ENCODE measurements at regions not wholly inside any gene's neighbourhood (a gene's known extent, or its start where the extent isn't known, plus 50 kb on each side); places are given as distances from the start of the nearest gene placed in this dataset.
"Not testable (repeated sequence)": the region's sequence is repeated elsewhere in the genome, so short reads cannot be mapped to it uniquely, and the experiment has no call there.

- no peak for DNase-seq
- in situ Hi-C loops (cut with HindIII; ENCODE audit: low pct_ligation_motif_present, low pct_unique_long_range_greater_than_20kb, low sequenced_read_pairs): no loop called here
Observed at GRCh38 chr7:138208864-138209263, 132.6 kb downstream of the AKR1D1 start.

DNA sequence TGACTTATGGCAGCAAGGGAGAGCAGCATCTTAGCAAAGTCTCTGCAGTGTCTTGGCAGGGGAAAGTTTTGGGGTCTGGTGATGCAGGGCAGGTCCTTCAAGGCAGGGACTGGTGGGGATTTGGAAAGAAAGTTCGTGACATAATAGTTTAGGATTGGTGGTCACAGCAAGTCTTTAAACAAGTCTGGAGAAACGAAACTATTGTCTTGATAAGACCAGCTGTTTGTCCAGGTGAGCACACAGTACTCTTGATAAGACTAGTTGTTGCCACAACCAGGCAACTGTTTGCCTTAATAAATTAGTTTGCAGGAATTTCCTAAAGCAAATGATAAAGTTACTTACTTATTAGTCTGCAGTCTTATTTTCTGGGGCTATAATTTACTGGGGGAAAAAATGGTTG, 136.1 kb downstream of the AKR1D1 start:
- in situ Hi-C loops (cut with HindIII; ENCODE audit: low pct_ligation_motif_present, low pct_unique_long_range_greater_than_20kb, low sequenced_read_pairs): no loop called here
- DNase-seq: no peak

- no peak for DNase-seq
- in situ Hi-C loops (cut with HindIII; ENCODE audit: low pct_ligation_motif_present, low pct_unique_long_range_greater_than_20kb, low sequenced_read_pairs): no loop called here
Observed at GRCh38 chr7:138214926-138215325, 138.7 kb downstream of the AKR1D1 start.

GRCh38 chr7:138220321-138220720, 144.1 kb downstream of the AKR1D1 start:
- DNase-seq; in situ Hi-C loops (cut with HindIII; ENCODE audit: low pct_ligation_motif_present, low pct_unique_long_range_greater_than_20kb, low sequenced_read_pairs): not testable (repeated sequence)

DNA sequence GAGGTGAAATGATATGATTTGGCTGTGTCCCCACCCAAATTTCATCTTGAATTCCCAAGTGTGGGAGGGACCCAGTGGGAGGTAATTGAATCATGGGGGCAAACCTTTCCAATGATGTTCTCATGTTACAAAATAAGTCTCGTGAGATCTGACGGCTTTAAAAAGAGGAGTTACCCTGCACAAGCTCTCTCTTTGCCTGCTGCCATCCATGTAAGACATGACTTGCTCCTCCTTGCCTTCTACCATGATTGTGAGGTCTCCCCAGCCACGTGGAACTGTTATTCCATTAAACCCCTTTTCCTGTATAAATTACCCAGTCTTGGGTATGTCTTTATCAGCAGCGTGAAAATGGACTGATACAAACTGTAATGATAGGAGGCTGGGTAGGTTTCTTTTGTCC, 145.1 kb downstream of the AKR1D1 start:
- DNase-seq; in situ Hi-C loops (cut with HindIII; ENCODE audit: low pct_ligation_motif_present, low pct_unique_long_range_greater_than_20kb, low sequenced_read_pairs): not testable (repeated sequence)

GRCh38 chr7:138223402-138223879, 147.2 kb downstream of the AKR1D1 start:
- no peak for DNase-seq
- in situ Hi-C loops (cut with HindIII; ENCODE audit: low pct_ligation_motif_present, low pct_unique_long_range_greater_than_20kb, low sequenced_read_pairs): no loop called here

DNA sequence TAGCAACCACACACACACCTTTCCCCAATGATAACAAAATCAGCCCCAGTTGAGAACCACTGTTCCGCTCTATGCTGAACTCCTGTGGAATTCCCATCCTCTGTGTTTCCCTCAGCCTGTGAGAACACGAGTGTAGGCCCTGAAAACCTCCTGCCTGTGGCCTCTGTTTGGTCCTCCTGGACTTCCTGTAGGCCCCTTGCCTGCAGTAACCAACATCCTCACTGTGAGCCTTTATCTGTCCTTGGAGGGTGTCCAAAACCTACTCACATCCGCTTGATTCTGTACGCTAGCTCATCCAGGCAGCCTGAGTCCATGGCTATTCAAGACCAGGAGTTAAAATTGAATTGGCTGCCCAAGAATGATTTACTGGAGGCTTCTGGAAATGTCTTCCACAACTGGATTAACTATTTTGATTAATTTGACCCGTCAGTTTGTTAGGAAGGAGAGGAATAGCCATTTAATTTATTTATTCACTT, 149.8 kb downstream of the AKR1D1 start:
- DNase-seq: no peak
- in situ Hi-C loops (cut with HindIII; ENCODE audit: low pct_ligation_motif_present, low pct_unique_long_range_greater_than_20kb, low sequenced_read_pairs): no loop called here

DNA sequence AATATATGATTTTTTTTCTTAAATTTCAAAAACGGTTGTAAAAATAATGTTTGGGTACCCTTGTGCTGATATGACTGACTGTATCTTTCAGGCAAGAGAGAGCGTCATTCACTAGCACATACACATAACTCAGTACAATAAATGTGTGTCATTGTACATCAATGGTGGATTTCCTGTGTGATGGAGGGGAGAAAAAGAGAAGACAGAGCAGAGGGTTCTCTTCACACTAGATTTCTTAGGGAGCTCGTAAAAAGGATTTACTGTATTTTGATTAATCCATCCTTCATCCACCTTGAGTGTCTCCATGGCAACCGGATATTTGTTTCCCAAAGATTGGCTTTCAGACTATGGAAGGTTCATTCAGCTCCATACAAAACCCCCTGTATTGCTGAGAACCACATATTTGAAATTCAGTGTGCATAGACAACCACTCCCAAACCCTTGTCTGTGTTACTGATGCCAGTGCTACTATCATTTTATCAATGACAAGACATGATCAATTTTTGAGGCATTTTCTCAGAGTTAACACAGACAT, 150.6 kb downstream of the AKR1D1 start:
- no peak for DNase-seq
- in situ Hi-C loops (cut with HindIII; ENCODE audit: low pct_ligation_motif_present, low pct_unique_long_range_greater_than_20kb, low sequenced_read_pairs): no loop called here

DNA sequence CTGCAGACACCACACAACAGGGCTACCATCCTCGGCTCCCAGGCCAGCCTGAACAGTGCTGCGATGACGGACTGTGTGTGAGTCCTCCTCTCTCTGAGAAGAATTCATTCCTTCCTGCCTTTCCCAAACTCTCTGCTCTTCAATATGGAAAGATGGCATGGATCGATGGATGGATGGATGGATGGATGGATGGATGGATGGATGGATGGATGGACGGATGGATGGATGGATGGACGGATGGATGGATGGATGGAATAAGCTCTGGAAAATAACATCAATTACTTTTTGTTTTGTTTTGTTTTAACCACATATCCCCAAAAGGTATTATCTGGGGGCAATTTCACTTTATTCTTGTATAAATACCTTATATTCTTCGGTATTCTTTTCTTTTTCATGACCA, 151.9 kb downstream of the AKR1D1 start:
- DNase-seq: no peak
- in situ Hi-C loops (cut with HindIII; ENCODE audit: low pct_ligation_motif_present, low pct_unique_long_range_greater_than_20kb, low sequenced_read_pairs): no loop called here

- in situ Hi-C loops (cut with HindIII; ENCODE audit: low pct_ligation_motif_present, low pct_unique_long_range_greater_than_20kb, low sequenced_read_pairs): no loop called here
- DNase-seq: no peak
Observed at GRCh38 chr7:138228769-138229168, 152.5 kb downstream of the AKR1D1 start.

DNA sequence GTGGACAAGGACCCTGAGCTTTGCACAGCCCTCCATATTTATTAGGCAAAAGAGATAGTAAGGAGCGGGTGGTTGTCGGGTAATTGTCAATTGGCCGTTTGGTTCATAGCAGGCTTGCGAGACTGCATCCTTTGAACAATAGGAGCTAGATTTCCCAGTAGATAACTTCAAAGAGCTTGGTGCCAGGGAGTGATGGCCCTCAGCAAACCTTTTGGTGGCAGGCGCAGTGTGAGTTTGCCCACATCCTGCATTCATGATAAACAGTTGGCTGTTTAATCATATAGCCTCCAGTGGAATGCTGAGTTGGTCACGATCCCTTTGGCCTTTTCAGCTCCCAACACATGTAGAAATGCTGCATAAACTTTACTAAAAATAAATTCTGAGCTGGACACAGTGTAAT, 156.9 kb downstream of the AKR1D1 start:
- DNase-seq: no peak
- in situ Hi-C loops (cut with HindIII; ENCODE audit: low pct_ligation_motif_present, low pct_unique_long_range_greater_than_20kb, low sequenced_read_pairs): no loop called here

GRCh38 chr7:138235207-138235606, 158.9 kb downstream of the AKR1D1 start:
- no peak for DNase-seq
- in situ Hi-C loops (cut with HindIII; ENCODE audit: low pct_ligation_motif_present, low pct_unique_long_range_greater_than_20kb, low sequenced_read_pairs): no loop called here

DNA sequence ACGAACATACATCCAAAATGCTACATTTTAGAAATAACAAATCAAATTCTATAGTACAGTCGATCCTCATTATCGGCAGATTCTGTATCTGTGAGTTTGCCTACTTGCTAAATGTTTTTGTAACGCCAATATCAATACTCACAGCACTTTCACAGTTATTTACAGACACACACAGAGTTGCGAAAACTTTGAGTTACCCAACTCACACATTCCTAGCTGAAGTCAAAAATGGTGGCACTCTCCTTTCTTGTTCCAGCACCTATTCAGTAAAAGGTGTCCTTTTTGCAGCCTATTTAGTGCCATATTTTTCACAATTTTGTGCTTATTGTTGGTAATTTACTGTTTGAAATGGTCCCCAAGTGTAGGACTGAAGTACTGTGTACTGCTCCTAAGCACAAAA, 161.7 kb downstream of the AKR1D1 start:
- DNase-seq: no peak
- in situ Hi-C loops (cut with HindIII; ENCODE audit: low pct_ligation_motif_present, low pct_unique_long_range_greater_than_20kb, low sequenced_read_pairs): no loop called here

- DNase-seq: no peak
- in situ Hi-C loops (cut with HindIII; ENCODE audit: low pct_ligation_motif_present, low pct_unique_long_range_greater_than_20kb, low sequenced_read_pairs): no loop called here
Observed at GRCh38 chr7:138238734-138239659, 162.7 kb downstream of the AKR1D1 start.

GRCh38 chr7:138243430-138243829, 167.2 kb downstream of the AKR1D1 start:
- in situ Hi-C loops (cut with HindIII; ENCODE audit: low pct_ligation_motif_present, low pct_unique_long_range_greater_than_20kb, low sequenced_read_pairs): no loop called here
- DNase-seq: no peak

DNA sequence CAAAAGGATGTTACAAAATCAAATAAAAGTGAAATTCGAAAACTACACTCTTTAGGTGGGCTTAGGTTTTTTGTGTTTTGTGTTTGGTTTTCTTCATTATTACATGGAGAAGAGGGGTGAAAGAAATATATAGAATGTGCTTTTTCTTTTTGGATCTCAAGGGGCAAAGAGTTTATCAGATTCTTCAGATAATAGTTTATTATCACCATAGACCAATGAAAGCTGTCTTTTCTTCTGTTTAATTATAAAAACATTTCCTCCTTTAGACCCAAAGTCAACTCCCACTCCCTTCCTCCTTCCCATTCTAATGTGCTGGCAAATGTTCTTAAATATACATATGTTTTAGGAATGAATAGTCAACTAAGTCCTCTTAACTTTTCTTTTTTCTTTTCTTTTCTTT, 167.6 kb downstream of the AKR1D1 start:
- no peak for DNase-seq
- in situ Hi-C loops (cut with HindIII; ENCODE audit: low pct_ligation_motif_present, low pct_unique_long_range_greater_than_20kb, low sequenced_read_pairs): no loop called here

DNA sequence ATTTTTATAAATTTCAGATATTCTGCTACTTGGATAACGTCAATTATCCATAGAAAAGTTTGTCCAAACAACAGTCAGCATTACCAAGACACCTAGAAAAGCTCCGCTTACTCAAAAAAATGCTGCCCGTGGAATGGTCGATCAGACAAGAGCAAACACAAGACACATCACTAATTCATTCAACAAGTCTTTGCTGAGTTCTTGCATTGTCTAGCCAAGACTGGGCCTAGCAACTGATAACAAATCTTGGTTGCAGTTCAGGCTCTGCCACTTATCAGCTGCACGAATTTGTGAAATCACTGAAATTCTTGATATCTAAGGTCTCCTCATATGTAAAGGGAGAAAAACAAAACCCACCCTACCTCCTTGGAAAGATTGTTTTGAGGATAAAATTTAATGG, 168.3 kb downstream of the AKR1D1 start:
- in situ Hi-C loops (cut with HindIII; ENCODE audit: low pct_ligation_motif_present, low pct_unique_long_range_greater_than_20kb, low sequenced_read_pairs): no loop called here
- DNase-seq: no peak

DNA sequence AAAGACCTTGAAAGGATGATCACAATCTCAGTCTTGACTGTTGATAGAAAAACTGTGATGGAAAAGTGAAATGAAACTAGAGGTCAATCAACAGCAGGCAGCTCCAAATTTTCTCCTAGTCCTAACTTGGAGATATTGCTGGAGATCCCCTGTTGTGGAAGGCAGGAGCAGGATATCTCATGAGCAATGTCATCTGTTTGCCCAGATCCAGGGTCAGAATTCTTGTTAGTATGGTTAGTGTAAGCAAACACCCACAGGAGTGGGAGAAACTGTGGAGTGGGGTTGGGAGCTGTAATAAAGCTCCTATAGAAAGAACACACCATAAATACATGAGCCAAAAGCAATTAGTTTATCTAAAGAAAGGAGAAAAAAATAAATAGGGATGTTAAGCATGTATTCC, 169.0 kb downstream of the AKR1D1 start:
- no peak for DNase-seq

DNA sequence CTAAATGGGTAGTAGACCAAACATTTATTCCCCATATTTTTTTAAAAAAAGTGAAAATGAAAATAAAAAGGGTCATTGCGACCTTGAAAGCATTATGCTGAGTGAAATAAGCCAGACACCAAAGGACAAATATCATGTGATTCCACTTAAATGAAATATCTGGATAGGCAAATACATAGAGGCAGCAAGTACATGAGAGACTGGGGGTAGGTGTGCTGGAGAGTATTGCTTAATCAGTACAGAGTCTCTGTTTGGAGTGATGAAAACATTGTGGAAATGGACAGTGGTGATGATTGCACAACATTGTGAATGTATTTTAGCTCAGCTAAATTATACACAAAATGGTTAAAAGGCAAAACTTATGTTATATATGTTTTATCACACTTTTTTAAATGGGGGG, 169.4 kb downstream of the AKR1D1 start:
- in situ Hi-C loops (cut with HindIII; ENCODE audit: low pct_ligation_motif_present, low pct_unique_long_range_greater_than_20kb, low sequenced_read_pairs): no loop called here
- DNase-seq: no peak

More for the DNA sequence above, 169.0 kb downstream of the AKR1D1 start:
- in situ Hi-C loops (cut with HindIII; ENCODE audit: low pct_ligation_motif_present, low pct_unique_long_range_greater_than_20kb, low sequenced_read_pairs): no loop called here

DNA sequence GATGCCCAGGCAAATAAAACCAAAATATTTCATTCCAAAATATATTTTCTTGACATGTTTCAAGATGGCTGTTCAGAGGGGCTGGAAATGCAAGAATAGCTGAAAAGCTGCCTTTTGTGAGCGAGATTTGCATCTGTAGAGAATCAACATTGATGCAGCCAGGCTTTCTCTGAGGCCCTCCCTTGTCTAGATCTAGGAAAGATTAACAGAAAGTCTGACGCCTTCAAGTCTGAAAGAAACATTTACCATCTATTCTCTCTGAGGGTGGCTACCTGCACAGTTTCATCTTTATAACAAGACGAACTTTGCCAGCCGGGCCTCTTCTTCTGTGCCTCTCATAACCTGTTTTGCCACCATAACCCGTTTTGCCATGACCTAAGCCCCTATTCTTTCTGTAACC, 170.2 kb downstream of the AKR1D1 start:
- in situ Hi-C loops (cut with HindIII; ENCODE audit: low pct_ligation_motif_present, low pct_unique_long_range_greater_than_20kb, low sequenced_read_pairs): no loop called here
- no peak for DNase-seq

All from ACHN (cell line).